OCI-LY7 (cell line): ENCODE measurements at regions not wholly inside any gene's neighbourhood (a gene's known extent, or its start where the extent isn't known, plus 50 kb on each side); places are given as distances from the start of the nearest gene placed in this dataset.

Experiments
- CTCF ChIP-seq: fragments of 200-600 bp; sonication (generic); conservative IDR thresholded peaks from 2 replicates; pipeline ENCODE4 v1.5.1; 2014; ENCODE audit warnings: mild to moderate bottlenecking, antibody characterized with exemption, low read length, moderate library complexity, mixed read lengths
- EZH2phosphoT487 ChIP-seq: fragments of 200-600 bp; sonication (generic); IDR thresholded peaks from 2 replicates; pipeline ENCODE4 v1.6.1; 2018; ENCODE audit warnings: low read depth, borderline replicate concordance, mild to moderate bottlenecking, mixed run types, antibody characterized with exemption, low read length, moderate library complexity, mixed read lengths

GRCh38 chr11:29343465-29344333 is 673.1 kb downstream of the KCNA4 start:
- TF ChIP-seq CTCF (peak; percentile 94), EZH2phosphoT487 (no peak)
